HG03039 (cell line): ENCODE measurements at regions not wholly inside any gene's neighbourhood (a gene's known extent, or its start where the extent isn't known, plus 50 kb on each side); places are given as distances from the start of the nearest gene placed in this dataset.

ENCODE experiments used
- ATAC-seq: cut with Tn5 transposase; IDR thresholded peaks from one replicate; pipeline ENCODE4 v1.9.1; 2021; ENCODE audit warnings: mild to moderate bottlenecking, moderate library complexity; ENCODE audit not compliant: unreplicated experiment

DNA sequence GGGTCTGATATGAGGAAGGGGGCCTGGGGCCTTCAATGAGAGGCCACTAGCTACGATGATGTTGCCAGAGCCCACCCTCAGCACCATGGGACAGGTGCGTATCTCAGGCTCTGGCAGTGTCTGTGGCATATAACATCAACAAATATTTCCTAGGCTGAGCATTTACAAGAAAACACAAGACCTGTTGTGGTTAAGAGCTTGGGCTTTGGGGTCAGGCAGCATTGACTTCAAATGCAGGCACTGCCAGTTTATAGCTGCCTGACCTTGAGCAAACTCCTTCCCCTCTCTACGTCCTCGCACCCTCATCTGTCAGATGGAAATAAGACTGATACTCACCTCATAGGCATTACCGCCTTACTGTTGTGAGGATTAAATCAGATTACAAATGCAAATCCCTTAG, 156.0 kb downstream of the KATNAL1 start:
- no peak for ATAC-seq

DNA sequence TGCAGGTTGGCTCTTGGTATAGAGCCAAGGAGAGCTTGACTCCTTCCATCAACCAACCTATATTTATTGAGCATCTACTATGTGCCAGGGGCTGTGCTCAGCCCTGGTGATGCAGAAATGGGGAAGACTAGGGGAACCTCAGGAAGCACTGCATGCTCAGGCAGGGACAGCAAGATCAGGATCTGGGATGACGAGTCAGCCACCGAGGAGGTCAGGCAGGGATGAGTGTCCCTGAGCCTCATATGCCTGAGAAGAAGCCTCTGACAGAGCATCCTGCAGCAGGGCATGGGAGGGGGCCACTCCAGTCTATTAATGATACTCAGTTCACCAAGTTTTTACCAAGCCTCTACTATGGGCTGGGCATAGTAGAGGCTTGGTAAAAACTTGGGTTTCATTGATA, 158.1 kb downstream of the KATNAL1 start:
- ATAC-seq = no peak

DNA sequence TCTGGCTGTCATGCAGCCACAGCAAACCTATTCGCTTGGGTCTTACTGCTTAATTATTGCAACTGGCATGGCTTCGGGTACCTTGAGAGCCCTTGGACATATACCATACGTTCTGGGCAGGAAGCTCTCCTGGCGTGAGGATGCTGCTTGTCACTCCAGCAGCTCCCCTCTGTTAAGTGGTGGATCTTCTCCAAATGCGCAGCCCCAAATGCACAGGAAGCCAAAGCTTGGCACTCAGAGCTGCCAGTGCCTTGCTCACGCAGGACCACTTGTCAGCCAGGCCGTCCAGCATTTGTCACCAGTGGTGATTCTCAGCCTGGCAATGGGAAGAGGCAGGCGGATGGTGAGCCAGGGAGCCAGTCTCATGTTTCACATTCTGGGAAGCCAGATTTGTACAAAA, 158.6 kb downstream of the KATNAL1 start:
- ATAC-seq = no peak

DNA sequence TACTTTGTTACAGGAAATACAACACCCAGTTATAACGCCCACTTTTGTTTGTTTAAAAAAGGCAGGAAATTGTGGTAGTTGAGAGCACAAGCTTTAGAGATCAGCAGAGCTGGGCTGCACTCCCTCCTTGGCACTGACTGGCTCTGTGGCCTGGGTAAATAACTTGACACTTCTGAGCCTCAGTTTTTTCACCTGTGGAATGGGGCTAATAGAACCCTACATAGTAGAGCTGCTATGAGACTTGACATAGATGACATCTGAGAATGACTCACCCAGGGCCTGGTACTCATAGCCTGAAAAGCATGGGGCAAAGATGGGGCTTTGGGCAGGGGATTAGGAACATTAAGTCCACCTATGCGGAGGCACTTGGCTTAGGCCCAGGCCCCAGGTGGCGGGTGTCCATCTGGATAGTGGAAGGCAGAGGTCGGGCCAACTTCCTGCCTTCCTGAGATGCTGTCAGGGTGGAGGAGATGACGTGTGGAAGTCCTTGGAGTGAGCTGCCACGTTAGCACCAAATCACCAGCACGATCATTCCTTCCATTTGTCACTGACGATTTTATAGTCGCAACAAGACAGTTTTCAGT, 159.1 kb downstream of the KATNAL1 start:
- no peak for ATAC-seq

GRCh38 chr13:30147421-30147820, 159.9 kb downstream of the KATNAL1 start:
- ATAC-seq = no peak

DNA sequence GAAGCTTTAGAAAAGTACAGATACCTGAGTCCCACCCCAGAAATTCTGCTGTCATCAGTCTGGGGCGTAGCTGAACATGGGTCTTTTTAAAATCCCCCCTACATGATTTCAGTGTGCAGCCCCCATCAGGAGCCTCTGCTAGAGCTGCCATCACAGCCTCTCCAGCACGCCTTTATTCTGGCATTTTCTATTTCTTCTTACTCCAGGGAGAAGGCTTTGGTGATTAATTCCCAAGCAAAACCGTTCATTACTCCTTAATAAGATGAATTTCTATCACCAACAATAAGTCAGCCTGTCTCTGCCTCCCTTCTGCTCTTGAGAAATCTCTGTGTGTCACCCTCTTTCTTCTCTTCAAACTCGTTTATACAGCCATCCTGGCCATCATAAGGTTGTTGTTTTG, 160.3 kb downstream of the KATNAL1 start:
- no peak for ATAC-seq

GRCh38 chr13:30145709-30146367, 161.5 kb downstream of the KATNAL1 start:
- peak; percentile 60 for ATAC-seq

DNA sequence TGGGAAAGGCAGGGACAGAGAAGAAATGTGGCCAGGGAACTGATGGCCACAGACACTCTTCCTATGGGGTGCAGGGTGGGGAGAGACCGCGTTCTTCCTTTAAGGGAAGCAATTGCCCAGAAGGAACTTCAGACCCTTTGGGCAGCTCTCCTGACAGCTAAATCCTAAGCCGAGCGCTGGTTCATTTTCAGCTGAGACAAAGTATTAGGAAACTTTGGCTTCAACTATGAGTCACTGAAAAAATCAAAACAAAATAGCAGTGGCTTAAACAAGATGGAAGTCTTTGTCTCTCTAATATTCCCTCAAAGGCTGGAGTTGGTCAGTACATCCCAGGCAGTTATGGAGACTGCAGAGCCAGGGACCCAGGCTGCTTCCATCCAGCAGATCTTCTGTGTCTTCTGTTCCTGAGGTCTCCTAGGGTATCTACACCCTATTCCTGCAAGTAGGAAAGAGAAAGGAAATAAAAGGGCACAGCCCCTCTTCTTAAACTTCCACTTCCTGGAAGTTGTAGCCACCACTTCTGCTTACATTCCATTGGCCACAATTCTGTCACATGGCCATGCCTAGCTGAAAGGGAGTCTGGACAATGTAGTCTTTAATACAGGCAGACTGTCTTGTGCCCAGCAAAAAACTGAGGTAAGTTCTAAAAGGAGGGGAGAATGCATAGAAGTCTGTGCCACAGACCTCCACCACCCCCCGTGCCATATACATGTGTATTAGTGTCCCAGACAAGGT, 163.5 kb downstream of the KATNAL1 start:
- no peak for ATAC-seq

DNA sequence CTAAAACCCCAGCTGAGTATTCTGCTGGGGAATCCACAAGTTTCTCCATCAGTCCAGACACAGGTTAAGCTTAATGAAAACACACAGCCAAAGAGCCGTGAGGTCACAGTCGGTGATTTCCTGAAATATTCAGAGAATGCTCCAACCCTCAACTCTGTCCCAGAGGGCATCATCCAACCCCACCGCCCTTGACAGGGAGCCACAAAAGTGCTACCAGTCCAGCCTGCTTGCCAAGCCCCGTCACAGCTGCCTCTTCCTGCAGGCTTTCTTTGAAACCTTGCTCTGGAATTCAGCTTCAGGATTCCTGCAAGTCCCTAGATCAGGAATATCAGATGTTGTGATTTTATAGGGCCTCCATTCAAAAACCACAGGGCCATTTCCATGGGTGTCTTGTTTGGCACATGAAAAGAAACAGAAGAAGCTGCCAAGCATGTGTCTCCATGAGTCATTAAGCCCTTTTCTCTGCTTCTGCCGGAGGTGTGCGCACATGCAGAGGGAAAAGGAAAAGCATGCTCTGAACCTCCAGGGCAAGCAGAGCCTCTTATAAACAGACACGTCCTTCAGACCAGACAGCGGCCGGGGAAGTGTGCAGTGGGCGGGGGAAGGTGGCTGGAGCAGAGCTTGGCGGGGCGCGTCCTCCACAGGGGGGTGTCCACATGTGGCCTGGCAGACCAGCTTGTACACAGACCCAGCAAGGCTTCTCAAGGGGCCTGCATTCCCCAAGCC, 164.7 kb downstream of the KATNAL1 start:
- ATAC-seq = no peak

- no peak for ATAC-seq
Observed at GRCh38 chr13:30141775-30142485, 165.4 kb downstream of the KATNAL1 start.

GRCh38 chr13:30140973-30141372, 166.4 kb downstream of the KATNAL1 start:
- no peak for ATAC-seq

DNA sequence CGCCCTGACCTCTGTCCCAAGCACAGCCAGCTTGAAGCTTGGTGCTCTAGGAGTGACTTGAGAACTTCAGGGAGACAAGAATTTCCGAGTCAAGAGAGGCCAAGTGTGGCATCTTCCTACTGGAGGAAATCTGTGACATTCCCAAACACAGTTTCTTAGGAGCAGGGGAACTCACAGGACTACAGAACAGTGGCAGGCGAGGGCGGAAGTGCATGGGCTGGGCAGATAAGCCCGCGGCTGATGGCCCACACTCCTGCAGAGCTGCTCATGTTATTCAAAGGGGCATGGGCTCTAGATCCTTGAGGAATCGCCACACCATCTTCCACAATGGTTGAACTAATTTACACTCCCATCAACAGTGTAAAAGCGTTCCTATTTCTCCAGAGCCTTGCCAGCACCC, 168.8 kb downstream of the KATNAL1 start:
- ATAC-seq = no peak

DNA sequence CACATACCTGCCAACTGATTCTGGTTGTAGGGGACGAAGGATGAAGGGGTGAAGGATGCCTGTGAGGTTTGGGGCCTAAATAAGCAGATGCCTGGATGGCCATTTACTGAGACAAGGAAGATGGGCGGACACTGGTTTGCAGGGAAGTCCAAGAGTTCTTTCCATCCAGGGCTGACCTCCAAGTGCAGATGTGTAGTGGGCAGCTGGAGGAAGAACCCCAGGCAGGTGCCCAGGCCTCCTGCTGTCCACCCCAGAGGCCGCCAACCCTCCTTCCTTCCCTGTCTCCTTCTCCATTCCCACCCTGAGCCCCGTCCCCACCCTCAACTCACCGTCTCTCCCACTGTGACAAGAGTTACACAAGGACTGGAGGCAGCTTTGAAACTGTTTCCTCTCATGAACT, 171.5 kb downstream of the KATNAL1 start:
- ATAC-seq = no peak

GRCh38 chr13:30135351-30135750, 172.0 kb downstream of the KATNAL1 start:
- ATAC-seq = no peak

GRCh38 chr13:30134578-30134977, 172.8 kb downstream of the KATNAL1 start:
- no peak for ATAC-seq

DNA sequence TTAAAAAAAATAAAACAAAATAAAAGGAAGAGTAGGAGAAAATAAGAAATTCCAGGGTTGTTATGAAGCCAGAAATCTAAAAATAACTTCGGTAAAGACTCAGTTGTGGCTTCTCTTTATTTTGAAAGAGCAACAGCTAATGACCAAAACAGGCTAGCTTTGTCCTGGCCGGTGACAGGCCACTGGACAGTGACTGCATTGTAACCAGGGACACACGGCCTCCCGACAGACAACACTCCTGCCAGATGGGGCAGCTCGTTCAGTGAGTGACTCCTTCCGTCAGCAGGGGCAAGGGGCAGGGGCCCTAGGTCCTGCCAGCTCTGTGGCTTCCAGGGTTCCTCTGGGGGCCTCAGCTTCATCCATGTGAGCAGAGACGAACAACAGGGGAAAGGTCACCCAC, 173.4 kb downstream of the KATNAL1 start:
- ATAC-seq = no peak

- ATAC-seq = no peak
Observed at GRCh38 chr13:30133554-30133912, 173.8 kb downstream of the KATNAL1 start.

- peak; percentile 93 for ATAC-seq
Observed at GRCh38 chr13:30132623-30133553, 174.5 kb downstream of the KATNAL1 start.

DNA sequence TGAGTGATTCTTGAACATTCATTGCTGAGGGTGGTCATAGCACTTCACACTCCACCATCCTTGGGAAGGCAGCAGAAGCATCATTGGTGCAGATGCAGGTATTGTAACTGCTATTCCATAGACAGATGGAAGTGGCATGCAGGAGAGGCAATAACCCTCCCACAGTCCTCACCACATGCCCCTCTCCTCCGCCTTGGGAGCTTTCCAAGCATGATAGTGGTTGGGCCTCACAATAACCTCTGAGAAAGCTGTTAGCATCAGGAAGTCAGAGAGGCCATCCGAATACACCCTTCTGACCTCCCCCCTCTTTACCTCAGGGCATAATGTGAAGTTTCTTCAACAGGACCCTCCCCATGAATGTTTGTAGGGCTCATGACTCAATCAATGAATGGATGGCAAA, 177.9 kb downstream of the KATNAL1 start:
- no peak for ATAC-seq

GRCh38 chr13:30128591-30128990, 178.8 kb downstream of the KATNAL1 start:
- no peak for ATAC-seq
